ENCODE measurements at regions not wholly inside any gene's neighbourhood (a gene's known extent, or its start where the extent isn't known, plus 50 kb on each side); places are given as distances from the start of the nearest gene placed in this dataset.

DNA sequence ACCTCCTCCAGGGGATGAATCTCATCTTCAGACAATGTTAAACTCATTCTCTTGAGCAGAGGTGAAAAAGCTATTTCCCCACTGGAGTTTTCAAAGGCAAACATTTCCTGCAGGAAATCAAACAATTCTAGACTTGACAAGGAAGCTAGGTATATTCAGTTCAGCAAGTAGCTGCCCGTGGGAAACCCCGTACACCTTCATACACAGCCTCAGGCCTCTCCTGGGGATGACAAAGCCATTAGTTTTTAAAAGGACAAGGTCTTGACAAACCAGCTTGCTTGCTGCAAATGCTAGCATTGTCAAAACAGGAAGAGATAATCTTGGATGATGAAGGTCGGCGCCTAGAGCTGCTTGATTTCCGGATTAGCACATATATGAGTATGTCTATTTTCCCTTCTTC, 1630.8 kb upstream of the TENM4 start:
- no peaks in the 10 kb centered on the region for H3K27me3 ChIP-seq (ENCODE audit: control insufficient read depth, insufficient read depth, low read length)
- peak in 1 of 6 donors; percentile 14 for DNase-seq (ENCODE audit: low read depth in 4 of 6, low spot score in 6 of 6)
- H3K4me1 ChIP-seq (ENCODE audit: control insufficient read depth, insufficient read depth, low read length), result no peaks in the 10 kb centered on the region
- H3K9me3 ChIP-seq (ENCODE audit: control insufficient read depth, insufficient read depth, low read length), result no peaks in the 10 kb centered on the region
- WGBS (ENCODE audit: insufficient coverage), result 64% methylated on average over 2 of the region's 5 CpGs
- H3K4me3 ChIP-seq (ENCODE audit: low read depth, low read length), result no peak overlapping the region
- no peak overlapping the region for H3K27ac ChIP-seq (ENCODE audit: low read depth, low read length)
- H3K36me3 ChIP-seq (ENCODE audit: control insufficient read depth, insufficient read depth, low read length), result no peaks in the 10 kb centered on the region

- Histone ChIP-seq H3K9me3 (ENCODE audit: control insufficient read depth, insufficient read depth, low read length) (no peaks in the 10 kb centered on the region), H3K27me3 (ENCODE audit: control insufficient read depth, insufficient read depth, low read length) (no peaks in the 10 kb centered on the region), H3K27ac (ENCODE audit: low read depth, low read length) (no peak overlapping the region), H3K36me3 (ENCODE audit: control insufficient read depth, insufficient read depth, low read length) (no peaks in the 10 kb centered on the region), H3K4me3 (ENCODE audit: low read depth, low read length) (no peak overlapping the region), H3K4me1 (ENCODE audit: control insufficient read depth, insufficient read depth, low read length) (no peaks in the 10 kb centered on the region)
- DNase-seq (ENCODE audit: low read depth in 4 of 6, low spot score in 6 of 6), result no peak
- WGBS (ENCODE audit: insufficient coverage), result 49% methylated on average over 3 of the region's 4 CpGs
Observed at GRCh38 chr11:81070948-81071347, 1630.1 kb upstream of the TENM4 start.

- Histone ChIP-seq H3K4me1 (ENCODE audit: control insufficient read depth, insufficient read depth, low read length) (no peaks in the 10 kb centered on the region), H3K36me3 (ENCODE audit: control insufficient read depth, insufficient read depth, low read length) (no peaks in the 10 kb centered on the region), H3K4me3 (ENCODE audit: low read depth, low read length) (no peak overlapping the region), H3K9me3 (ENCODE audit: control insufficient read depth, insufficient read depth, low read length) (no peaks in the 10 kb centered on the region), H3K27me3 (ENCODE audit: control insufficient read depth, insufficient read depth, low read length) (no peaks in the 10 kb centered on the region), H3K27ac (ENCODE audit: low read depth, low read length) (no peak overlapping the region)
- 57% methylated on average over 1 of the region's 1 CpG for WGBS (ENCODE audit: insufficient coverage)
- no peak for DNase-seq (ENCODE audit: low read depth in 4 of 6, low spot score in 6 of 6)
Observed at GRCh38 chr11:81059356-81059755, 1618.5 kb upstream of the TENM4 start.

- 100% methylated on average over 1 of the region's 3 CpGs for WGBS (ENCODE audit: insufficient coverage)
- no peaks in the 10 kb centered on the region for H3K36me3 ChIP-seq (ENCODE audit: control insufficient read depth, insufficient read depth, low read length)
- no peaks in the 10 kb centered on the region for H3K9me3 ChIP-seq (ENCODE audit: control insufficient read depth, insufficient read depth, low read length)
- H3K4me1 ChIP-seq (ENCODE audit: control insufficient read depth, insufficient read depth, low read length), result no peaks in the 10 kb centered on the region
- no peaks in the 10 kb centered on the region for H3K27me3 ChIP-seq (ENCODE audit: control insufficient read depth, insufficient read depth, low read length)
- DNase-seq (ENCODE audit: low read depth in 4 of 6, low spot score in 6 of 6), result no peak
- no peak overlapping the region for H3K4me3 ChIP-seq (ENCODE audit: low read depth, low read length)
- H3K27ac ChIP-seq (ENCODE audit: low read depth, low read length), result no peak overlapping the region
Observed at GRCh38 chr11:81052344-81053158, 1611.7 kb upstream of the TENM4 start.

- WGBS (ENCODE audit: insufficient coverage), result no CpG with 5 or more reads among the region's 2 CpGs
- Histone ChIP-seq H3K27ac (ENCODE audit: low read depth, low read length) (no peak overlapping the region), H3K9me3 (ENCODE audit: control insufficient read depth, insufficient read depth, low read length) (peaks cover 7% of the 10 kb centered on the region), H3K4me3 (ENCODE audit: low read depth, low read length) (no peak overlapping the region), H3K4me1 (ENCODE audit: control insufficient read depth, insufficient read depth, low read length) (no peaks in the 10 kb centered on the region), H3K36me3 (ENCODE audit: control insufficient read depth, insufficient read depth, low read length) (no peaks in the 10 kb centered on the region), H3K27me3 (ENCODE audit: control insufficient read depth, insufficient read depth, low read length) (no peaks in the 10 kb centered on the region)
- DNase-seq (ENCODE audit: low read depth in 4 of 6, low spot score in 6 of 6), result no peak
Observed at GRCh38 chr11:81039916-81040524, 1599.2 kb upstream of the TENM4 start.

GRCh38 chr11:81036168-81036870, 1595.5 kb upstream of the TENM4 start:
- Histone ChIP-seq H3K9me3 (ENCODE audit: control insufficient read depth, insufficient read depth, low read length) (peaks cover 5% of the 10 kb centered on the region), H3K4me3 (ENCODE audit: low read depth, low read length) (no peak overlapping the region), H3K27ac (ENCODE audit: low read depth, low read length) (no peak overlapping the region), H3K36me3 (ENCODE audit: control insufficient read depth, insufficient read depth, low read length) (no peaks in the 10 kb centered on the region), H3K27me3 (ENCODE audit: control insufficient read depth, insufficient read depth, low read length) (no peaks in the 10 kb centered on the region), H3K4me1 (ENCODE audit: control insufficient read depth, insufficient read depth, low read length) (no peaks in the 10 kb centered on the region)
- WGBS (ENCODE audit: insufficient coverage), result 100% methylated on average over 2 of the region's 3 CpGs
- DNase-seq (ENCODE audit: low read depth in 4 of 6, low spot score in 6 of 6), result no peak

DNA sequence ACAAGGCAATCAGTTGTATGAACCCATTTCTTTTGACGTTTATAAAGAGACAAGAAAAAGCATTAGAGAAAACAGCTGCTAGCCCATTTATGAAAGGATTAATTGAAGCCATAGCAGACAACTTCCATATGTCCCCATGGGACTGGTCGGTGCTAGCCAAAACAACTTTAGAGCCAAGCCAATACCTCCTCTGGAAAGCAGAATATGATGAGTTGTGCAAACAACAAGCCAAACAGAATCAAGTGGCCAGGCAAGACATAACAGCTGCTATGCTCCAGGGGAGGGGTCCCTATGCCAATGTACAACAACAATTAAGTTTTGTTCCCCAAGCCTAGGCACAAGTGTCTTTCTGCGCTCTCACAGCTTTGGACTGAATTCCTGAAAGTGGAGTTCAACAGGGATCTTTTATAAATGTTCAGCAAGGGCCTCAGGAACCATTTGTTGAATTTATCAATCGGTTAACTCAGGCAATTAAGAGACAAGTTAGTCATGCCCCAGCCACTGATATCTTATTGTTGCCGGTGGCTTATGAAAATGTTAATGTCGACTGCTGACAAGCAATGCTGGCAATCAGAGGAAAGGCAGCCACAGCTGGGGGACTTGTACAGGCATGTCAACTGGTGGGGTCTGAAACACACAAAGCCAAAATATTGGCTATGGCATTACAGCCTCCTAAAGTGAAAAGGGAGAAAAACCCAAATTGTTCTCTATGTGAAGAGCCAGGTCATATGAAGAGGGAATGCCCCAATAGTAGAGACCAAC, 1593.1 kb upstream of the TENM4 start:
- H3K27ac ChIP-seq (ENCODE audit: low read depth, low read length), result no peak overlapping the region
- peak in 1 of 6 donors; percentile 20 for DNase-seq (ENCODE audit: low read depth in 4 of 6, low spot score in 6 of 6)
- 84% methylated on average over 4 of the region's 6 CpGs for WGBS (ENCODE audit: insufficient coverage)

DNA sequence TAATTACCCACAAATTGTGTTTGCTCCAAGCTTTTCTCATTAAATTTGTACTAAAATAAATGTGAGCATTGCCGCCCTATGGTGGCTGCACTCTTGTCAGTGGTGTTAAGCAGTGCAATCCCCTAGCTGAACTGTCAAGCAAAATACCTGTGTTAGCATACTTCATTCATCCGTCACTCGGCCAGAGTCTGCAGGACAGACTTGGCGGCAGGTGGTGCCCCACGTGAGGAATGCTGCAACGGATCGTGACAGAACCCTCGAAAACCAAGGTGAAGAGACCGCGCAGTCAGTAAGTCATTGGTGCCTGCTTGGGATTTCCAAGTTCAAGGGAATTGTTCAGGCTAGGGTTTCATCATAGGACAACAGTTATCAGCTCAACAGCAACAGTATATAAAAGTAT, 1592.1 kb upstream of the TENM4 start:
- no peaks in the 10 kb centered on the region for H3K4me1 ChIP-seq (ENCODE audit: control insufficient read depth, insufficient read depth, low read length)
- H3K36me3 ChIP-seq (ENCODE audit: control insufficient read depth, insufficient read depth, low read length), result no peaks in the 10 kb centered on the region
- no peaks in the 10 kb centered on the region for H3K27me3 ChIP-seq (ENCODE audit: control insufficient read depth, insufficient read depth, low read length)
- no peak overlapping the region for H3K27ac ChIP-seq (ENCODE audit: low read depth, low read length)
- H3K9me3 ChIP-seq (ENCODE audit: control insufficient read depth, insufficient read depth, low read length), result peaks cover 5% of the 10 kb centered on the region
- H3K4me3 ChIP-seq (ENCODE audit: low read depth, low read length), result no peak overlapping the region
- 86% methylated on average over 7 of the region's 10 CpGs for WGBS (ENCODE audit: insufficient coverage)
- DNase-seq (ENCODE audit: low read depth in 4 of 6, low spot score in 6 of 6), result no peak

More for the DNA sequence above, 1593.1 kb upstream of the TENM4 start:
- no peaks in the 10 kb centered on the region for H3K36me3 ChIP-seq (ENCODE audit: control insufficient read depth, insufficient read depth, low read length)
- H3K4me1 ChIP-seq (ENCODE audit: control insufficient read depth, insufficient read depth, low read length), result no peaks in the 10 kb centered on the region
- H3K27me3 ChIP-seq (ENCODE audit: control insufficient read depth, insufficient read depth, low read length), result no peaks in the 10 kb centered on the region
- H3K4me3 ChIP-seq (ENCODE audit: low read depth, low read length), result no peak overlapping the region
- peaks cover 5% of the 10 kb centered on the region for H3K9me3 ChIP-seq (ENCODE audit: control insufficient read depth, insufficient read depth, low read length)

DNA sequence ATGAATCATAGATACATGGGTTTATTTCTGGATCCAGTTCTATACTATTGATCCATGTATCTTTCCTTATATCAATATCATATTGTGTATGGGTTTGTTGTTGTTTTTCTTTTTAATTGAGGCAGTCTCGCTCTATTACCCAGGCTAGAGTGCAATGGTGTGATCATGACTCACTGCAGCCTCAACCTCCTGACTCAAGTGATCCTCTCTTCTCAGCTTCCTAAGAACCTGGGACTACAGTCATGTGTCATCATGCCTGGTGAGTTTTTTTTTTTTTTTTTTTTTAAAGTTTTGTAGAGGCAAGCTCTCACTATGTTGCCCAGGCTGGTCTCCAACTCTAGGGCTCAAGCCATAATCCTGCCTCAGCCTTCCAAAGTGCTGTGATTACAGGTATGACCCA, 1589.4 kb upstream of the TENM4 start:
- Histone ChIP-seq H3K36me3 (ENCODE audit: control insufficient read depth, insufficient read depth, low read length) (no peaks in the 10 kb centered on the region), H3K27me3 (ENCODE audit: control insufficient read depth, insufficient read depth, low read length) (no peaks in the 10 kb centered on the region), H3K4me3 (ENCODE audit: low read depth, low read length) (no peak overlapping the region), H3K4me1 (ENCODE audit: control insufficient read depth, insufficient read depth, low read length) (no peaks in the 10 kb centered on the region), H3K9me3 (ENCODE audit: control insufficient read depth, insufficient read depth, low read length) (no peaks in the 10 kb centered on the region), H3K27ac (ENCODE audit: low read depth, low read length) (no peak overlapping the region)
- WGBS (ENCODE audit: insufficient coverage), result no CpG with 5 or more reads among the region's 1 CpG
- DNase-seq (ENCODE audit: low read depth in 4 of 6, low spot score in 6 of 6), result no peak

All from spinal cord (tissue), 9 donors.